Urinary bladder (tissue), 3 donors: ENCODE measurements at regions not wholly inside any gene's neighbourhood (a gene's known extent, or its start where the extent isn't known, plus 50 kb on each side); places are given as distances from the start of the nearest gene placed in this dataset.

Experiments used
- DNase-seq: peaks from one replicate; pipeline ENCODE4 v3.0.0-alpha.2; 2015; ENCODE audit errors: extremely low spot score
- H3K27ac ChIP-seq: one replicate; pipeline ENCODE4 v1.5.1; 2013; ENCODE audit warnings: low read depth, mild to moderate bottlenecking, moderate library complexity
- H3K36me3 ChIP-seq: one replicate; pipeline ENCODE4 v1.6.1; 2013; ENCODE audit warnings: mild to moderate bottlenecking, moderate library complexity; ENCODE audit not compliant: insufficient read depth
- H3K4me1 ChIP-seq: one replicate; pipeline ENCODE4 v1.6.1; 2013; ENCODE audit warnings: mild to moderate bottlenecking, moderate library complexity; ENCODE audit not compliant: insufficient read depth
- H3K4me3 ChIP-seq: one replicate; pipeline ENCODE4 v1.5.1; 2013; ENCODE audit warnings: low read depth, low read length
- WGBS: extraction: QIAGEN DNeasy Blood & Tissue Kit; methylation state at CpG from one replicate; pipeline ENCODE4 v1.1.7; 2013; 5-methylcytosine and 5-hydroxymethylcytosine counted together
- donor health status: healthy with polysubstance abuse.
- donor health status: healthy.

GRCh38 chr6:56386717-56387116, 139.3 kb upstream of the COL21A1 start:
- H3K27ac ChIP-seq: no peak overlapping the region
- no peak for DNase-seq
- H3K4me3 ChIP-seq: no peak overlapping the region
- H3K36me3 ChIP-seq: no peaks in the 10 kb centered on the region
- no peaks in the 10 kb centered on the region for H3K4me1 ChIP-seq
- 75% methylated on average over 1 of the region's 1 CpG for WGBS

GRCh38 chr6:56385981-56386593, 138.7 kb upstream of the COL21A1 start:
- 78% methylated on average over 6 of the region's 6 CpGs for WGBS
- H3K4me3 ChIP-seq: no peak overlapping the region
- no peaks in the 10 kb centered on the region for H3K36me3 ChIP-seq
- peak overlapping the region; percentile 18 for H3K27ac ChIP-seq
- DNase-seq: no peak
- H3K4me1 ChIP-seq: no peaks in the 10 kb centered on the region

- no peak overlapping the region for H3K4me3 ChIP-seq
- 54% methylated on average over 1 of the region's 1 CpG for WGBS
- H3K36me3 ChIP-seq: no peaks in the 10 kb centered on the region
- no peak overlapping the region for H3K27ac ChIP-seq
- DNase-seq: no peak
- H3K4me1 ChIP-seq: no peaks in the 10 kb centered on the region
These were observed 135.8 kb upstream of the COL21A1 start for GRCh38 chr6:56383160-56383559.

- Histone ChIP-seq H3K36me3 (no peaks in the 10 kb centered on the region), H3K27ac (no peak overlapping the region), H3K4me3 (no peak overlapping the region), H3K4me1 (no peaks in the 10 kb centered on the region)
- DNase-seq: no peak
These were observed 135.1 kb upstream of the COL21A1 start for GRCh38 chr6:56382416-56382940.

- 64% methylated on average over 4 of the region's 4 CpGs for WGBS
- no peaks in the 10 kb centered on the region for H3K4me1 ChIP-seq
- H3K27ac ChIP-seq: no peak overlapping the region
- no peak for DNase-seq
- no peaks in the 10 kb centered on the region for H3K36me3 ChIP-seq
- no peak overlapping the region for H3K4me3 ChIP-seq
These were observed 134.4 kb upstream of the COL21A1 start for GRCh38 chr6:56381801-56382251.

GRCh38 chr6:56380476-56380875, 133.1 kb upstream of the COL21A1 start:
- no peaks in the 10 kb centered on the region for H3K36me3 ChIP-seq
- H3K27ac ChIP-seq: no peak overlapping the region
- H3K4me1 ChIP-seq: no peaks in the 10 kb centered on the region
- no peak overlapping the region for H3K4me3 ChIP-seq
- 56% methylated on average over 1 of the region's 1 CpG for WGBS
- no peak for DNase-seq

GRCh38 chr6:56378966-56379585, 131.7 kb upstream of the COL21A1 start:
- 41% methylated on average over 7 of the region's 7 CpGs for WGBS
- DNase-seq: no peak
- H3K4me3 ChIP-seq: no peak overlapping the region
- no peaks in the 10 kb centered on the region for H3K36me3 ChIP-seq
- H3K4me1 ChIP-seq: no peaks in the 10 kb centered on the region
- no peak overlapping the region for H3K27ac ChIP-seq

GRCh38 chr6:56378507-56378906, 131.1 kb upstream of the COL21A1 start:
- WGBS: 91% methylated on average over 4 of the region's 4 CpGs
- Histone ChIP-seq H3K36me3 (no peaks in the 10 kb centered on the region), H3K4me3 (no peak overlapping the region), H3K27ac (no peak overlapping the region), H3K4me1 (no peaks in the 10 kb centered on the region)
- DNase-seq: no peak

- Histone ChIP-seq H3K4me3 (no peak overlapping the region), H3K27ac (no peak overlapping the region), H3K36me3 (no peaks in the 10 kb centered on the region), H3K4me1 (no peaks in the 10 kb centered on the region)
- DNase-seq: no peak
- WGBS: 94% methylated on average over 2 of the region's 2 CpGs
These were observed 129.9 kb upstream of the COL21A1 start for GRCh38 chr6:56377295-56377694.

GRCh38 chr6:56375806-56376205, 128.4 kb upstream of the COL21A1 start:
- H3K4me3 ChIP-seq: no peak overlapping the region
- 93% methylated on average over 3 of the region's 3 CpGs for WGBS
- no peak for DNase-seq
- H3K27ac ChIP-seq: no peak overlapping the region
- peaks cover 2% of the 10 kb centered on the region for H3K4me1 ChIP-seq
- no peaks in the 10 kb centered on the region for H3K36me3 ChIP-seq

GRCh38 chr6:56374841-56375369, 127.5 kb upstream of the COL21A1 start:
- Histone ChIP-seq H3K4me3 (no peak overlapping the region), H3K27ac (peak overlapping the region; percentile 38), H3K4me1 (peaks cover 2% of the 10 kb centered on the region), H3K36me3 (peaks cover 2% of the 10 kb centered on the region)
- DNase-seq: peak; percentile 61
- 29% methylated on average over 4 of the region's 4 CpGs for WGBS

GRCh38 chr6:56372406-56372995, 125.1 kb upstream of the COL21A1 start:
- Histone ChIP-seq H3K4me1 (peaks cover 2% of the 10 kb centered on the region), H3K27ac (peak overlapping the region; percentile 32), H3K4me3 (no peak overlapping the region), H3K36me3 (peaks cover 2% of the 10 kb centered on the region)
- no peak for DNase-seq
- 39% methylated on average over 3 of the region's 3 CpGs for WGBS

GRCh38 chr6:56370561-56371211, 123.3 kb upstream of the COL21A1 start:
- DNase-seq: peak; percentile 82
- 12% methylated on average over 2 of the region's 2 CpGs for WGBS

More at GRCh38 chr6:56370561-56371211, 123.3 kb upstream of the COL21A1 start:
- Histone ChIP-seq H3K36me3 (peaks cover 2% of the 10 kb centered on the region), H3K27ac (peak overlapping the region; percentile 70), H3K4me1 (peaks cover 2% of the 10 kb centered on the region), H3K4me3 (no peak overlapping the region)
